ENCODE measurements at regions not wholly inside any gene's neighbourhood (a gene's known extent, or its start where the extent isn't known, plus 50 kb on each side); places are given as distances from the start of the nearest gene placed in this dataset.

DNA sequence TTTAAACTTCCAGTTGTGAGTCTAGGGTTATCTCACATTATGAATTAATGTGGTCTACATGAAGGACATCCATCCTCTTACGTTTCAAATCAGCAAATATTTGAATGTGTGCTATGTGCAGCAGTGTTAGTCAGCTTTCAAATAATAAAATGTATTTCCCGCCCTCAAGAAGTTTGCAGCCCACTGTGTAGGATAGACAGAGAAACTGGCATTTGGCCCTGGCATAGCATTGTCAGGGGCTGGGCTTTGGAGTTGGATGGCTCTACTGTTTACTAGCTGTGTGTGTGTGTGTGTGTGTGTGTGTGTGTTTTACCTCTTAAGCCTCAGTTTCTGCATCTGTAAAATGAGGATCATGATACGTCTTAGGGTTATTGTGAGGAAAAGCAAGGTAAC lies 400.5 kb upstream of the C2CD4B start:
- DNase-seq (ENCODE audit: low read depth, low spot score) (no peak), FAIRE-seq (no peak)
- H2AFZ ChIP-seq (ENCODE audit: control insufficient read depth, low read length) = no peak overlapping the region
- no peaks in the 10 kb centered on the region for H3K9me3 ChIP-seq (ENCODE audit: control insufficient read depth, low read depth, low read length)
- H3K9me1 ChIP-seq (ENCODE audit: control insufficient read depth, extremely low read depth, insufficient read depth, low read length) = no peaks in the 10 kb centered on the region
- no peak overlapping the region for H3K4me2 ChIP-seq (ENCODE audit: control insufficient read depth, extremely low read depth, insufficient read depth, low read depth, low read length)
- H3K27me3 ChIP-seq (ENCODE audit: control insufficient read depth, extremely low read depth, insufficient read depth, low read length) = no peaks in the 10 kb centered on the region
- H3K36me3 ChIP-seq (ENCODE audit: control insufficient read depth in 2 of 2, extremely low read depth in 1 of 2, insufficient read depth in 2 of 2, low read length in 2 of 2) = no peaks in the 10 kb centered on the region
- dilution Hi-C loops (cut with MboI; ENCODE audit: extremely low pct_ligation_motif_present, low sequenced_read_pairs) = no loop called here
- H3K4me1 ChIP-seq (ENCODE audit: control insufficient read depth, extremely low read depth, insufficient read depth, low read length) = peaks cover 7% of the 10 kb centered on the region
- H3K4me3 ChIP-seq (ENCODE audit: control insufficient read depth in 2 of 3, extremely low read depth in 1 of 3, insufficient read depth in 2 of 3, low read depth in 1 of 3, low read length in 3 of 3) = no peak overlapping the region
- no peak overlapping the region for H3K27ac ChIP-seq (ENCODE audit: control insufficient read depth, insufficient read depth, low read length)
- H3K79me2 ChIP-seq (ENCODE audit: control insufficient read depth, insufficient read depth, low read length) = no peaks in the 10 kb centered on the region
- TF ChIP-seq CTCF (optimal IDR thresholded peaks at IDR 0.05 in 1 of 3, IDR thresholded peaks at IDR 0.05 in 1 of 3, conservative IDR thresholded peaks at IDR 0.05 in 1 of 3; ENCODE audit: extremely low read depth in 1 of 3, insufficient read depth in 2 of 3, low read length in 3 of 3) (no peak), EZH2 (IDR thresholded peaks at IDR 0.05; ENCODE audit: low read length) (no peak)
- H3K9ac ChIP-seq (ENCODE audit: control insufficient read depth, extremely low read depth, insufficient read depth, low read length) = no peak overlapping the region
- H4K20me1 ChIP-seq (ENCODE audit: control insufficient read depth, extremely low read depth, insufficient read depth, low read length) = no peaks in the 10 kb centered on the region

DNA sequence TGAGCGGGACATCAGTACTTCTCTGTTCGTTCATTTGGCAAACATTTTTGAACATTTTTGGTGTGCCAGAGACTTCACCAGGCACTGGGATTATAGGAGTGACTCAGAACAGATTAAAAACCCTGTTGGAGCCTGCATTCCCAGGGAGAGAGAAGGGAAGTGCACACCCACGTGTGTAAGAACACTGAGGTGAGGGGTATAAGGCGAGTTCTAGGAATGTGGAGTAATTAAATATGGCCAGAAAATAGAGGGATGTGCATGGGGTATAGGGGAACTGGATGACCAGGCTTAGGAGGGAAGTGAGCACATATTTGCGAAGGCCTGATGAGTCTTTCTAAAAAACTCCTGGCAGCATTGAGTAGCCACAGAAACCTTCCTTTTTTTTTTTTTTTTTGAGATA lies 401.2 kb upstream of the C2CD4B start:
- H3K4me2 ChIP-seq (ENCODE audit: control insufficient read depth, extremely low read depth, insufficient read depth, low read depth, low read length) = peak overlapping the region; percentile 27
- no peak overlapping the region for H3K9ac ChIP-seq (ENCODE audit: control insufficient read depth, extremely low read depth, insufficient read depth, low read length)
- no peak overlapping the region for H3K27ac ChIP-seq (ENCODE audit: control insufficient read depth, insufficient read depth, low read length)
- H3K4me3 ChIP-seq (ENCODE audit: control insufficient read depth in 2 of 3, extremely low read depth in 1 of 3, insufficient read depth in 2 of 3, low read depth in 1 of 3, low read length in 3 of 3) = no peak overlapping the region
- TF ChIP-seq EZH2 (IDR thresholded peaks at IDR 0.05; ENCODE audit: low read length) (no peak), CTCF (optimal IDR thresholded peaks at IDR 0.05 in 1 of 3, IDR thresholded peaks at IDR 0.05 in 1 of 3, conservative IDR thresholded peaks at IDR 0.05 in 1 of 3; ENCODE audit: extremely low read depth in 1 of 3, insufficient read depth in 2 of 3, low read length in 3 of 3) (no peak)
- DNase-seq (ENCODE audit: low read depth, low spot score) (no peak), FAIRE-seq (no peak)
- H3K9me3 ChIP-seq (ENCODE audit: control insufficient read depth, low read depth, low read length) = no peaks in the 10 kb centered on the region
- dilution Hi-C loops (cut with MboI; ENCODE audit: extremely low pct_ligation_motif_present, low sequenced_read_pairs) = no loop called here
- H3K27me3 ChIP-seq (ENCODE audit: control insufficient read depth, extremely low read depth, insufficient read depth, low read length) = no peaks in the 10 kb centered on the region
- H3K79me2 ChIP-seq (ENCODE audit: control insufficient read depth, insufficient read depth, low read length) = no peaks in the 10 kb centered on the region
- H3K36me3 ChIP-seq (ENCODE audit: control insufficient read depth in 2 of 2, extremely low read depth in 1 of 2, insufficient read depth in 2 of 2, low read length in 2 of 2) = no peaks in the 10 kb centered on the region
- no peaks in the 10 kb centered on the region for H3K9me1 ChIP-seq (ENCODE audit: control insufficient read depth, extremely low read depth, insufficient read depth, low read length)
- H2AFZ ChIP-seq (ENCODE audit: control insufficient read depth, low read length) = no peak overlapping the region
- H4K20me1 ChIP-seq (ENCODE audit: control insufficient read depth, extremely low read depth, insufficient read depth, low read length) = no peaks in the 10 kb centered on the region
- H3K4me1 ChIP-seq (ENCODE audit: control insufficient read depth, extremely low read depth, insufficient read depth, low read length) = peaks cover 7% of the 10 kb centered on the region

Measured in keratinocyte (primary cell).